ENCODE measurements at regions not wholly inside any gene's neighbourhood (a gene's known extent, or its start where the extent isn't known, plus 50 kb on each side); places are given as distances from the start of the nearest gene placed in this dataset.

DNA sequence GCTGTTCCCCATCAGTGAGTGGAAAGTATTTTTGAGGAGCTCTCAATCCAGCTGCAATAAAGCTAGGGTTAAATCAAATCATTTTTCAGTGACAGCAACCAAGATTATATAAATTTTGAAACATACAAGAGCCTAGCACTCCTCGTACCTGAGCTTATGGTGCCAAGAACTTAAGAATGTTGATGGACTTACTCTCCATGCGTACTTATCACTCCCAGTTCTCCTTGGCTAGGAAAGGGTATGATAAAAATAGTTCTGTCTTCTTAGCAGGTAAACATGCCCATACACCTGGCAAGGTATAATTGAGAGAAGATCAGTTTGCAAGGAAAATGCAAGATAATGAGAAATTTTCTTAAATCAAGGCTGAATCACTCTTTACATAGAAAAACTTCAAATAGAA lies 64.5 kb upstream of the SEMA6D start:
- intact Hi-C loops (cut with micrococcal nuclease; ENCODE audit: unreplicated experiment) = no loop called here
- no peaks in the 10 kb centered on the region for H3K27me3 ChIP-seq (ENCODE audit: control insufficient read depth, insufficient read depth, low read length)
- CTCF ChIA-PET = no interaction called here
- no peak for ATAC-seq
- no peaks in the 10 kb centered on the region for H3K36me3 ChIP-seq (ENCODE audit: control insufficient read depth, insufficient read depth, low read length)
- DNase-seq (ENCODE audit: low read depth, low spot score) = no peak
- H3K27ac ChIP-seq (ENCODE audit: low read length) = no peak overlapping the region
- no TSS peak for BruUV-seq (replicated peaks)
- in situ Hi-C loops (cut with HindIII; ENCODE audit: low pct_unique_long_range_greater_than_20kb, low sequenced_read_pairs) = no loop called here
- no peak for TF ChIP-seq REST (IDR thresholded peaks at IDR 0.05; ENCODE audit: insufficient read depth in 1 of 2, low read depth in 2 of 2, low read length in 1 of 2)
- TF ChIP-seq SIN3A (IDR thresholded peaks at IDR 0.05; ENCODE audit: borderline replicate concordance, insufficient read depth, low read depth, low read length) = no peak
- no peak for TF ChIP-seq POLR2AphosphoS5 (IDR thresholded peaks at IDR 0.05; ENCODE audit: low read depth, low read length)
- no peak for TF ChIP-seq CTCF (IDR thresholded peaks at IDR 0.05)
- no peaks in the 10 kb centered on the region for H3K9me3 ChIP-seq (ENCODE audit: control insufficient read depth, insufficient read depth, low read depth, low read length)
- no peak overlapping the region for H3K4me3 ChIP-seq (ENCODE audit: low read depth in 2 of 2, low read length in 2 of 2)
- POLR2A ChIA-PET = no interaction called here
- H3K4me1 ChIP-seq (ENCODE audit: control insufficient read depth, insufficient read depth, low read length) = no peaks in the 10 kb centered on the region

DNA sequence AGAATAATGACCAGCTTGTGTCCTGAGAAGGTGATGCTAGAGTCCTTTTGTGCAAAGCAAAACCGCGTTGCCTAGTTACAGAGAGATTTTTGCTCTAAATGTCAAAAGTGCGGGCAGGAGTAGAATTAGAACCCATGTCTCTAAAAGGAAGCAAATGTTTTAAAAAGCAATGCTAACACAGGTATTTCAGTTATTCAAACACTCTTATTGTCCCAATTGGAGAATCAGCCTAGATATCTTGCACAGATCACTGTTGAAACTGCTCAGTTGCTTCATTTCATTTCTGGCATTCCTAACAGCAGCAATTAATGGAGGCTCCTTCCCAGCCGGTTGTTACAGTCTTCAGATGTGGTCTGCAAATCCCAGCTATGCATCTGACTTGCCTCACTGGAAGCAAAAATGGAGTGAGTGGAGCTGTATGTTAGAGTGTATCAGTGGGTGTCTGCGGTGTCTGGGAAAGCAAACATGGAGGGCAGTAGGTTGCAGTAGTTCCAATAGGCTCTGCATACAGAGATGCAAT lies 55.6 kb upstream of the SEMA6D start:
- TF ChIP-seq TCF7L2 (IDR thresholded peaks at IDR 0.05; ENCODE audit: low read depth, low read length) = no peak
- TF ChIP-seq SIN3A (IDR thresholded peaks at IDR 0.05; ENCODE audit: borderline replicate concordance, insufficient read depth, low read depth, low read length) = no peak
- TF ChIP-seq POLR2AphosphoS5 (IDR thresholded peaks at IDR 0.05; ENCODE audit: low read depth, low read length) = no peak
- TF ChIP-seq CTCF (IDR thresholded peaks at IDR 0.05) = no peak
- TF ChIP-seq REST (IDR thresholded peaks at IDR 0.05; ENCODE audit: insufficient read depth in 1 of 2, low read depth in 2 of 2, low read length in 1 of 2) = no peak
- no peaks in the 10 kb centered on the region for H3K9me3 ChIP-seq (ENCODE audit: control insufficient read depth, insufficient read depth, low read depth, low read length)
- in situ Hi-C loops (cut with HindIII; ENCODE audit: low pct_unique_long_range_greater_than_20kb, low sequenced_read_pairs) (no loop called here), intact Hi-C loops (cut with micrococcal nuclease; ENCODE audit: unreplicated experiment) (no loop called here)
- POLR2A ChIA-PET = no interaction called here
- H3K27ac ChIP-seq (ENCODE audit: low read length) = no peak overlapping the region
- ATAC-seq (no peak), DNase-seq (ENCODE audit: low read depth, low spot score) (no peak)
- no peaks in the 10 kb centered on the region for H3K4me1 ChIP-seq (ENCODE audit: control insufficient read depth, insufficient read depth, low read length)
- no peak overlapping the region for H3K4me3 ChIP-seq (ENCODE audit: low read depth in 2 of 2, low read length in 2 of 2)
- BruUV-seq (replicated peaks) = no TSS peak
- H3K36me3 ChIP-seq (ENCODE audit: control insufficient read depth, insufficient read depth, low read length) = no peaks in the 10 kb centered on the region
- no peaks in the 10 kb centered on the region for H3K27me3 ChIP-seq (ENCODE audit: control insufficient read depth, insufficient read depth, low read length)
- CTCF ChIA-PET = no interaction called here
